Brain microvascular endothelial cell (primary cell): ENCODE measurements at regions not wholly inside any gene's neighbourhood (a gene's known extent, or its start where the extent isn't known, plus 50 kb on each side); places are given as distances from the start of the nearest gene placed in this dataset.

Experiments
- DNase-seq: peaks from one replicate; pipeline ENCODE4 v3.0.0-alpha.2; 2020
- H3K27ac ChIP-seq: fragments of 250-450 bp; sonication (Bioruptor Pico); 2 replicates; pipeline ENCODE4 v1.5.1; 2020; ENCODE audit warnings: mild to moderate bottlenecking, moderate library complexity
- H3K27me3 ChIP-seq: fragments of 250-450 bp; sonication (Bioruptor Pico); replicated peaks from 2 replicates; pipeline ENCODE4 v1.5.1; 2020; ENCODE audit warnings: mild to moderate bottlenecking
- H3K36me3 ChIP-seq: fragments of 250-450 bp; sonication (Bioruptor Pico); replicated peaks from 2 replicates; pipeline ENCODE4 v1.5.1; 2020; ENCODE audit warnings: mild to moderate bottlenecking
- H3K4me3 ChIP-seq: 2 replicates; pipeline ENCODE4 v1.5.1; 2011; ENCODE audit warnings: low read depth, mild to moderate bottlenecking, control low read depth, low read length, moderate library complexity
- in situ Hi-C: cut with HindIII; loops from 2 replicates; pipeline ENCODE4 v1.10.0; 2017; ENCODE audit warnings: low sequenced_read_pairs, low pct_ligation_motif_present
- TF ChIP-seq, protein P1 (sequence below): IDR thresholded peaks from 2 replicates; pipeline ENCODE4 v1.5.1; 2011; ENCODE audit warnings: low read depth, mild to moderate bottlenecking, moderate library complexity, low read length, control low read depth, inconsistent platforms; ENCODE audit errors: missing control alignments

DNA sequence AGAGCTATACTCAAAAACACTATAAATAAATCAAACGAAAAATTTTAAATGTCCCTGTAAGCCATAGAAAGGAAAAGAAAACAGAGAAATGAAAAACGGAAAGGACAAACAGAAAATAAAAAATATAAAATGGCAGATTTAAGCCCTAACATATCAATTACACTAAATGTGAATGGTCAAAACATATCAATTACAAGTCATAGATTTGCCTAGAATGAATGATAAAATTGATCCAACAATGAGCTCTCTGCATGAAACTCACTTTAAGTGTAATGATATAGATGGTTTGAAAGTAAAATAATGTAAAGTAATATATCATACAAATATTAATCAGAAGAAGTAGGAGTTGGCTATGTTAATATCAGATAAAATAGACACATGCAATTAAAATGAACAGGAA, 54.2 kb upstream of the TCF4 start:
- H3K27ac ChIP-seq, result no peak overlapping the region
- TF ChIP-seq, protein P1, sequence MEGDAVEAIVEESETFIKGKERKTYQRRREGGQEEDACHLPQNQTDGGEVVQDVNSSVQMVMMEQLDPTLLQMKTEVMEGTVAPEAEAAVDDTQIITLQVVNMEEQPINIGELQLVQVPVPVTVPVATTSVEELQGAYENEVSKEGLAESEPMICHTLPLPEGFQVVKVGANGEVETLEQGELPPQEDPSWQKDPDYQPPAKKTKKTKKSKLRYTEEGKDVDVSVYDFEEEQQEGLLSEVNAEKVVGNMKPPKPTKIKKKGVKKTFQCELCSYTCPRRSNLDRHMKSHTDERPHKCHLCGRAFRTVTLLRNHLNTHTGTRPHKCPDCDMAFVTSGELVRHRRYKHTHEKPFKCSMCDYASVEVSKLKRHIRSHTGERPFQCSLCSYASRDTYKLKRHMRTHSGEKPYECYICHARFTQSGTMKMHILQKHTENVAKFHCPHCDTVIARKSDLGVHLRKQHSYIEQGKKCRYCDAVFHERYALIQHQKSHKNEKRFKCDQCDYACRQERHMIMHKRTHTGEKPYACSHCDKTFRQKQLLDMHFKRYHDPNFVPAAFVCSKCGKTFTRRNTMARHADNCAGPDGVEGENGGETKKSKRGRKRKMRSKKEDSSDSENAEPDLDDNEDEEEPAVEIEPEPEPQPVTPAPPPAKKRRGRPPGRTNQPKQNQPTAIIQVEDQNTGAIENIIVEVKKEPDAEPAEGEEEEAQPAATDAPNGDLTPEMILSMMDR, result no peak
- no peak for DNase-seq
- H3K27me3 ChIP-seq, result no peaks in the 10 kb centered on the region
- H3K36me3 ChIP-seq, result no peaks in the 10 kb centered on the region
- in situ Hi-C loops, result no loop called here
- no peak overlapping the region for H3K4me3 ChIP-seq

DNA sequence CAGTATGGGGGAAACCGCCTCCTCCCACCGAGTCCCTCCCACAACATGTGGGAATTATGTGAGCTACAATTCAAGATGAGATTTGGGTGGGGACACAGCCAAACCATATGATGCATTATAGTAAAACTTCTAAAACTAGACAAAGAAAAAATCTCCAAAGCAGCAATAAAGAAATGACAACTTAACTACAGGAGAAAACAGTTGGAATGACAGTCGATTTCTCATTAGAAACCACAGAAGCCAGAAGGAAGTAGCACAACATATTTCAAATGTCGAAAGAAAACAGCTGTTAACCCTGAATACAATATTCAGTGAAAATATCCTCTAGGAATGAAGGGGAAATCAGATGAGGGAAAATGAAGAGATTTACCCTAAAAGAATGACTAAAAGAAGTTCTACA, 53.5 kb upstream of the TCF4 start:
- TF ChIP-seq, protein P1, result no peak
- DNase-seq, result no peak
- H3K27ac ChIP-seq, result no peak overlapping the region
- in situ Hi-C loops, result no loop called here
- H3K36me3 ChIP-seq, result no peaks in the 10 kb centered on the region
- H3K4me3 ChIP-seq, result no peak overlapping the region
- H3K27me3 ChIP-seq, result no peaks in the 10 kb centered on the region
